GM18498 (cell line): ENCODE measurements at regions not wholly inside any gene's neighbourhood (a gene's known extent, or its start where the extent isn't known, plus 50 kb on each side); places are given as distances from the start of the nearest gene placed in this dataset.
A peak's percentile ranks its signal among the peaks of the same experiment; 100 is the strongest.
"Not testable (repeated sequence)": the region's sequence is repeated elsewhere in the genome, so short reads cannot be mapped to it uniquely, and the experiment has no call there.

Source experiments
- ATAC-seq: cut with Tn5 transposase; IDR thresholded peaks from one replicate; pipeline ENCODE4 v1.9.1; 2021; ENCODE audit warnings: mild to moderate bottlenecking, moderate library complexity; ENCODE audit not compliant: unreplicated experiment

GRCh38 chr5:45038366-45038987 is 229.7 kb downstream of the MRPS30 start:
- peak; percentile 80 for ATAC-seq

GRCh38 chr5:45042283-45042682 is 233.5 kb downstream of the MRPS30 start:
- ATAC-seq: no peak

GRCh38 chr5:45057564-45057963 is 248.8 kb downstream of the MRPS30 start:
- no peak for ATAC-seq

GRCh38 chr5:45060724-45061123 is 252.0 kb downstream of the MRPS30 start:
- ATAC-seq: no peak

- ATAC-seq: no peak
These were observed 253.3 kb downstream of the MRPS30 start for GRCh38 chr5:45062044-45062443.

- no peak for ATAC-seq
These were observed 272.3 kb downstream of the MRPS30 start for GRCh38 chr5:45081082-45081481.

GRCh38 chr5:45089870-45090269 is 281.1 kb downstream of the MRPS30 start:
- ATAC-seq: no peak

- ATAC-seq: no peak
These were observed 284.6 kb downstream of the MRPS30 start for GRCh38 chr5:45093377-45093776.

- ATAC-seq: no peak
These were observed 286.2 kb downstream of the MRPS30 start for GRCh38 chr5:45094876-45095440.

- ATAC-seq: no peak
These were observed 289.7 kb downstream of the MRPS30 start for GRCh38 chr5:45098483-45098882.

GRCh38 chr5:45101146-45101545 is 292.4 kb downstream of the MRPS30 start:
- ATAC-seq: no peak

GRCh38 chr5:45105491-45105994 is 296.8 kb downstream of the MRPS30 start:
- ATAC-seq: no peak

- no peak for ATAC-seq
These were observed 300.3 kb downstream of the MRPS30 start for GRCh38 chr5:45109062-45109461.

GRCh38 chr5:45109636-45110035 is 300.9 kb downstream of the MRPS30 start:
- ATAC-seq: no peak

- no peak for ATAC-seq
These were observed 301.7 kb downstream of the MRPS30 start for GRCh38 chr5:45110399-45110798.

GRCh38 chr5:45113726-45114125 is 305.0 kb downstream of the MRPS30 start:
- ATAC-seq: no peak

GRCh38 chr5:45132972-45133371 is 324.2 kb downstream of the MRPS30 start:
- ATAC-seq: no peak

GRCh38 chr5:45162974-45163373 is 354.2 kb downstream of the MRPS30 start:
- no peak for ATAC-seq

- no peak for ATAC-seq
These were observed 362.8 kb downstream of the MRPS30 start for GRCh38 chr5:45171563-45171962.

- not testable (repeated sequence) for ATAC-seq
These were observed 363.9 kb downstream of the MRPS30 start for GRCh38 chr5:45172634-45173033.

GRCh38 chr5:45179686-45180085 is 370.9 kb downstream of the MRPS30 start:
- no peak for ATAC-seq

GRCh38 chr5:45189042-45189441 is 380.3 kb downstream of the MRPS30 start:
- ATAC-seq: no peak

- no peak for ATAC-seq
These were observed 380.7 kb downstream of the MRPS30 start for GRCh38 chr5:45189481-45189880.
